K562 (cell line): ENCODE measurements at regions not wholly inside any gene's neighbourhood (a gene's known extent, or its start where the extent isn't known, plus 50 kb on each side); places are given as distances from the start of the nearest gene placed in this dataset.

ENCODE experiments used
- ATAC-seq: fragments of 200-7000 bp; cut with Tn5 transposase; 3 replicates; pipeline ENCODE4 v1.9.1; 2020; ENCODE audit warnings: moderate library complexity
- BruUV-seq: library from RNA; stranded (reverse); fragments of 400-500 nt; replicated peaks from 2 replicates; lab custom pipeline; 2021; lab: Mats Ljungman, UMichigan
- CTCF ChIA-PET: fragments of 300-600 bp; formaldehyde crosslinking; extraction: SDS; loops from one replicate; lab custom pipeline; 2021; ENCODE audit warnings: low intra/inter-chr PET ratio; lab: Yijun Ruan, JAX
- POLR2A ChIA-PET: fragments of 300-600, 350-650 bp; sonication (Branson Sonifier 250); formaldehyde crosslinking; extraction: SDS; loops from one replicate; lab custom pipeline; 2021; ENCODE audit warnings: antibody characterized with exemption, inconsistent platforms; lab: Yijun Ruan, JAX
- DNase-seq, 4 experiments: peaks; one replicate each; pipeline versions ENCODE4 v3.0.0 to v3.0.0-alpha.2; 2011 to 2018; ENCODE audit warnings: low spot score in 3 of 4, mixed read lengths in 3 of 4; ENCODE audit errors: extremely low read depth in 1 of 4
- FAIRE-seq: peaks from 2 replicates; lab custom pipeline; 2011; peaks lifted over from hg19 to GRCh38; lab: Jason Lieb, UNC
- H2AFZ ChIP-seq: 2 replicates; pipeline ENCODE4 v1.6.0; 2011; ENCODE audit warnings: low read depth, low read length, control low read depth, inconsistent platforms
- H3K27ac ChIP-seq: fragments of 200-600 bp; 3 replicates; pipeline ENCODE4 v1.8.0; 2011; ENCODE audit warnings: low read depth, mild to moderate bottlenecking, control low read depth, inconsistent platforms, low read length, moderate library complexity, mixed read lengths; ENCODE audit errors: extremely low read depth
- H3K27me3 ChIP-seq, 2 experiments: fragments of 300-600 bp in 1 of 2; 2 replicates in 1 of 2; 3 replicates in 1 of 2; pipeline versions ENCODE4 v1.6.0 to v1.8.0; 2011; ENCODE audit warnings: inconsistent platforms in 2 of 2, low read length in 2 of 2, mild to moderate bottlenecking in 1 of 2, mixed read lengths in 1 of 2, moderate library complexity in 1 of 2; ENCODE audit not compliant: control insufficient read depth in 2 of 2, insufficient read depth in 2 of 2
- H3K36me3 ChIP-seq: fragments of 300-600 bp; 3 replicates; pipeline ENCODE4 v1.8.0; 2011; ENCODE audit warnings: mild to moderate bottlenecking, low read length, inconsistent platforms; ENCODE audit not compliant: control insufficient read depth, insufficient read depth
- H3K4me1 ChIP-seq, 2 experiments: fragments of 200-600 bp in 1 of 2; replicated peaks in 1 of 2; 2 replicates in 1 of 2; 3 replicates in 1 of 2; pipeline versions ENCODE4 v1.5.1 to v1.8.0; 2011; ENCODE audit warnings: inconsistent platforms in 2 of 2, low read length in 2 of 2, mild to moderate bottlenecking in 1 of 2, mixed read lengths in 1 of 2, moderate library complexity in 1 of 2; ENCODE audit not compliant: control insufficient read depth in 2 of 2, insufficient read depth in 2 of 2
- H3K4me2 ChIP-seq: 2 replicates; pipeline ENCODE4 v1.6.1; 2011; ENCODE audit warnings: low read length, control low read depth, inconsistent platforms, mixed read lengths; ENCODE audit not compliant: insufficient read depth
- H3K4me3 ChIP-seq: fragments of 200-600 bp; sonication (generic), shearing (Covaris generic); 2 replicates; pipeline ENCODE4 v1.5.1; 2016; ENCODE audit warnings: control low read depth, inconsistent platforms
- H3K79me2 ChIP-seq: fragments of 200-600 bp; 3 replicates; pipeline ENCODE4 v1.8.0; 2011; ENCODE audit warnings: low read length, inconsistent platforms; ENCODE audit not compliant: control insufficient read depth, insufficient read depth
- H3K9ac ChIP-seq, 2 experiments: 2 replicates each; pipeline versions ENCODE4 v1.6.0 to v1.6.1; 2011; ENCODE audit warnings: low read depth in 2 of 2, low read length in 2 of 2, control low read depth in 1 of 2, inconsistent platforms in 1 of 2, mild to moderate bottlenecking in 1 of 2, mixed read lengths in 1 of 2; ENCODE audit not compliant: insufficient read depth in 1 of 2
- H3K9me1 ChIP-seq: one replicate; pipeline ENCODE4 v1.6.0; 2011; ENCODE audit warnings: inconsistent platforms, mild to moderate bottlenecking, low read length, moderate library complexity; ENCODE audit not compliant: control insufficient read depth, insufficient read depth
- H3K9me3 ChIP-seq: replicated peaks from 2 replicates; pipeline ENCODE4 v1.5.1; 2011; ENCODE audit warnings: low read depth, low read length, inconsistent platforms; ENCODE audit not compliant: control insufficient read depth, insufficient read depth
- H4K20me1 ChIP-seq: replicated peaks from 2 replicates; pipeline ENCODE4 v1.6.1; 2011; ENCODE audit warnings: low read length, inconsistent platforms, mixed read lengths; ENCODE audit not compliant: control insufficient read depth, insufficient read depth
- BRF2 ChIP-seq: IDR thresholded peaks from 3 replicates; pipeline ENCODE4 v1.6.1; 2011; ENCODE audit warnings: borderline replicate concordance, mild to moderate bottlenecking; ENCODE audit not compliant: insufficient read length, insufficient read depth
- CBX3 ChIP-seq, 2 experiments: IDR thresholded peaks; 1 replicate in 1 of 2; 2 replicates in 1 of 2; pipeline ENCODE4 v1.6.1; 2012; ENCODE audit warnings: inconsistent platforms in 2 of 2, low read length in 2 of 2, borderline replicate concordance in 1 of 2, control low read depth in 1 of 2
- FOS ChIP-seq: IDR thresholded peaks from 3 replicates; pipeline ENCODE4 v1.6.1; 2011; ENCODE audit not compliant: insufficient read length; ENCODE audit errors: extremely low read depth
- HOMEZ ChIP-seq: fragments of 250-450 bp; sonication (Bioruptor Pico); IDR thresholded peaks from 2 replicates; pipeline ENCODE4 v1.4.0; 2020; ENCODE audit warnings: mild to moderate bottlenecking, moderate library complexity
- PHTF2 ChIP-seq: fragments of 250-450 bp; sonication (Bioruptor Pico); IDR thresholded peaks from 2 replicates; pipeline ENCODE4 v1.5.0; 2021; ENCODE audit warnings: mild to moderate bottlenecking
- SLC30A9 ChIP-seq: fragments of 250-450 bp; sonication (Bioruptor Pico); IDR thresholded peaks from 2 replicates; pipeline ENCODE4 v1.8.0; 2022; ENCODE audit warnings: mild to moderate bottlenecking, moderate library complexity
- SRF ChIP-seq, 2 experiments: fragments of 250-450, 450-650 bp in 1 of 2; sonication (Bioruptor Pico) in 1 of 2; sonication (generic) in 1 of 2; formaldehyde crosslinking; IDR thresholded peaks; 2 replicates each; pipeline versions ENCODE4 v1.5.0 to v1.5.1; 2020 to 2022; ENCODE audit warnings: mild to moderate bottlenecking in 1 of 2, missing genetic modification reagents in 1 of 2
- TEAD2 ChIP-seq: fragments of 450-650 bp; IDR thresholded peaks from 2 replicates; pipeline ENCODE4 v1.6.1; 2016; ENCODE audit warnings: missing genetic modification characterization, control low read depth, missing compliant biosample characterization
- ZNF174 ChIP-seq: fragments of 250-450 bp; sonication (Bioruptor Pico); IDR thresholded peaks from 2 replicates; pipeline ENCODE4 v1.4.0; 2020; ENCODE audit warnings: mild to moderate bottlenecking
- ZNF395 ChIP-seq: fragments of 200-800 bp; sonication (Bioruptor generic); IDR thresholded peaks from 2 replicates; pipeline ENCODE4 v1.6.1; 2017; ENCODE audit warnings: missing genetic modification characterization, missing compliant biosample characterization
- ZNF584 ChIP-seq: fragments of 200-800 bp; sonication (Bioruptor generic); IDR thresholded peaks from 2 replicates; pipeline ENCODE4 v1.6.1; 2016; ENCODE audit warnings: low read depth, mild to moderate bottlenecking, missing genetic modification characterization, missing compliant biosample characterization
- WGBS: fragments of 100-300 bp; shearing (Covaris generic); methylation state at CpG from one replicate; pipeline ENCODE4 v1.1.6; 2016; ENCODE audit warnings: low coverage, mixed read lengths; ENCODE audit not compliant: insufficient coverage; ENCODE audit errors: missing lambda C conversion rate; 5-methylcytosine and 5-hydroxymethylcytosine counted together
- in situ Hi-C: fragments of 300-500 bp; cut with MboI; formaldehyde crosslinking; loops from 4 replicates; pipeline ENCODE4 v1.15.0; 2018; ENCODE audit warnings: inconsistent platforms, mixed read lengths
- intact Hi-C: fragments of 100-400 bp; cut with micrococcal nuclease; formaldehyde crosslinking; loops from 2 replicates; pipeline ENCODE4 v1.14.2; 2022

- no peak overlapping the region for H3K27ac ChIP-seq
- no peaks in the 10 kb centered on the region for H3K27me3 ChIP-seq
- no peak for ATAC-seq
- H3K9me1 ChIP-seq, result no peaks in the 10 kb centered on the region
- ChIA-PET POLR2A (no interaction called here), CTCF (no interaction called here)
- H3K79me2 ChIP-seq, result no peaks in the 10 kb centered on the region
- no peaks in the 10 kb centered on the region for H3K36me3 ChIP-seq
- H3K9ac ChIP-seq, result no peak overlapping the region
- H4K20me1 ChIP-seq, result no peaks in the 10 kb centered on the region
- H3K4me2 ChIP-seq, result no peak overlapping the region
- no peak for TF ChIP-seq FOS
- in situ Hi-C loops (no loop called here), intact Hi-C loops (no loop called here)
- no TSS peak for BruUV-seq
- 2% methylated on average over 6 of the region's 6 CpGs for WGBS
- no peaks in the 10 kb centered on the region for H3K4me1 ChIP-seq
- H2AFZ ChIP-seq, result no peak overlapping the region
- no peak for DNase-seq
- FAIRE-seq, result no peak
- H3K4me3 ChIP-seq, result no peak overlapping the region
- no peaks in the 10 kb centered on the region for H3K9me3 ChIP-seq
These were observed 232.1 kb downstream of the CPE start for GRCh38 chr4:165610679-165611437.

- Histone ChIP-seq H4K20me1 (no peaks in the 10 kb centered on the region), H3K79me2 (no peaks in the 10 kb centered on the region), H3K36me3 (no peaks in the 10 kb centered on the region), H3K9me1 (no peaks in the 10 kb centered on the region), H3K4me3 (no peak overlapping the region), H3K4me2 (no peak overlapping the region), H2AFZ (no peak overlapping the region), H3K27me3 (no peaks in the 10 kb centered on the region), H3K4me1 (no peaks in the 10 kb centered on the region), H3K9ac (no peak overlapping the region), H3K9me3 (no peaks in the 10 kb centered on the region), H3K27ac (no peak overlapping the region)
- in situ Hi-C loops (no loop called here), intact Hi-C loops (no loop called here)
- DNase-seq, result no peak
- WGBS, result 0% methylated on average over 1 of the region's 1 CpG
- no peak for ATAC-seq
- FAIRE-seq, result no peak
- no TSS peak for BruUV-seq
- POLR2A ChIA-PET, result no interaction called here
- CTCF ChIA-PET, result no interaction called here
- TF ChIP-seq CBX3 (IDR thresholded peaks at IDR 0.05; ENCODE audit: borderline replicate concordance in 1 of 2, low read length in 2 of 2) (no peak), PHTF2 (no peak), SLC30A9 (CRISPR knock-in tag) (no peak), FOS (no peak), BRF2 (no peak), TEAD2 (tag) (no peak), SRF (CRISPR knock-in tag; IDR thresholded peaks at IDR 0.05) (no peak), HOMEZ (CRISPR knock-in tag) (no peak), ZNF584 (CRISPR knock-in tag) (no peak), ZNF174 (no peak), ZNF395 (CRISPR knock-in tag) (no peak)
These were observed 234.1 kb downstream of the CPE start for GRCh38 chr4:165612936-165613335.
